ENCODE measurements at regions not wholly inside any gene's neighbourhood (a gene's known extent, or its start where the extent isn't known, plus 50 kb on each side); places are given as distances from the start of the nearest gene placed in this dataset.
"Not testable (repeated sequence)": the region's sequence is repeated elsewhere in the genome, so short reads cannot be mapped to it uniquely, and the experiment has no call there.

DNA sequence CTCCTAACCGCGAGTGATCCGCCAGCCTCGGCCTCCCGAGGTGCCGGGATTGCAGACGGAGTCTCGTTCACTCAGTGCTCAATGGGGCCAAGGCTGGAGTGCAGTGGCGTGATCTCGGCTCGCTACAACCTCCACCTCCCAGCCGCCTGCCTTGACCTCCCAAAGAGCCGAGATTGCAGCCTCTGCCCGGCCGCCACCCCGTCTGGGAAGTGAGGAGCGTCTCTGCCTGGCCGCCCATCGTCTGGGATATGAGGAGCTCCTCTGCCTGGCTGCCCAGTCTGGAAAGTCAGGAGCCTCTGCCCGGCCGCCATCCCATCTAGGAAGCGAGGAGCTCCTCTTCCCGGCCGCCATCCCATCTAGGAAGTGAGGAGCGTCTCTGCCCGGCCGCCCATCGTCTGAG is 58.8 kb upstream of the ANKRD30BL start:
- H3K4me1 ChIP-seq; H3K4me3 Mint-ChIP-seq (ENCODE audit: unreplicated experiment); H3K4me3 ChIP-seq (ENCODE audit: low read depth, low read length); CTCF ChIA-PET; H3K9me3 Mint-ChIP-seq (ENCODE audit: unreplicated experiment); H3K27me3 ChIP-seq (replicated peaks; ENCODE audit: control insufficient read depth, insufficient read depth, low read length); H3K36me3 ChIP-seq (ENCODE audit: control insufficient read depth, insufficient read depth, low read length); DNase-seq; intact Hi-C loops (cut with micrococcal nuclease; ENCODE audit: unreplicated experiment); BruUV-seq (replicated peaks); POLR2A ChIA-PET; H3K4me1 Mint-ChIP-seq (ENCODE audit: low read depth, unreplicated experiment); H3K36me3 Mint-ChIP-seq (ENCODE audit: insufficient read depth, unreplicated experiment); H3K27ac Mint-ChIP-seq (ENCODE audit: unreplicated experiment); H3K27me3 Mint-ChIP-seq (ENCODE audit: insufficient read depth, unreplicated experiment); H3K9me3 ChIP-seq: not testable (repeated sequence)

DNA sequence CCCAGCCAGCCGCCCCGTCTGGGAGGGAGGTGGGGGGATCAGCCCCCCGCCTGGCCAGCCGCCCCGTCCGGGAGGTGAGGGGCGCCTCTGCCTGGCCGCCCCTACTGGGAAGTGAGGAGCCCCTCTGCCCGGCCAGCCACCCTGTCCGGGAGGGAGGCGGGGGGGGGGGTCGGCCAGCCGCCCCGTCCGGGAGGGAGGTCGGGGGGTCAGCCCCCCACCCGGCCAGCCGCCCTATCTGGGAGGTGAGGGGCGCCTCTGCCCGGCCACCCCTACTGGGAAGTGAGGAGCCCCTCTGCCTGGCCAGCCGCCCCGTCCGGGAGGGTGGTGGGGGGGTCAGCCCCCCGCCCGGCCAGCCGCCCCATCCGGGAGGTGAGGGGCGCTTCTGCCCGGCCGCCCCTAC is 60.1 kb upstream of the ANKRD30BL start:
- H3K27me3 Mint-ChIP-seq (ENCODE audit: insufficient read depth, unreplicated experiment); H3K27ac Mint-ChIP-seq (ENCODE audit: unreplicated experiment); H3K4me3 ChIP-seq (ENCODE audit: low read depth, low read length); H3K36me3 Mint-ChIP-seq (ENCODE audit: insufficient read depth, unreplicated experiment); H3K4me3 Mint-ChIP-seq (ENCODE audit: unreplicated experiment); CTCF ChIA-PET; H3K9me3 Mint-ChIP-seq (ENCODE audit: unreplicated experiment); intact Hi-C loops (cut with micrococcal nuclease; ENCODE audit: unreplicated experiment); H3K27me3 ChIP-seq (replicated peaks; ENCODE audit: control insufficient read depth, insufficient read depth, low read length); H3K36me3 ChIP-seq (ENCODE audit: control insufficient read depth, insufficient read depth, low read length); POLR2A ChIA-PET; H3K4me1 Mint-ChIP-seq (ENCODE audit: low read depth, unreplicated experiment); H3K4me1 ChIP-seq; DNase-seq; H3K9me3 ChIP-seq; BruUV-seq (replicated peaks): not testable (repeated sequence)

DNA sequence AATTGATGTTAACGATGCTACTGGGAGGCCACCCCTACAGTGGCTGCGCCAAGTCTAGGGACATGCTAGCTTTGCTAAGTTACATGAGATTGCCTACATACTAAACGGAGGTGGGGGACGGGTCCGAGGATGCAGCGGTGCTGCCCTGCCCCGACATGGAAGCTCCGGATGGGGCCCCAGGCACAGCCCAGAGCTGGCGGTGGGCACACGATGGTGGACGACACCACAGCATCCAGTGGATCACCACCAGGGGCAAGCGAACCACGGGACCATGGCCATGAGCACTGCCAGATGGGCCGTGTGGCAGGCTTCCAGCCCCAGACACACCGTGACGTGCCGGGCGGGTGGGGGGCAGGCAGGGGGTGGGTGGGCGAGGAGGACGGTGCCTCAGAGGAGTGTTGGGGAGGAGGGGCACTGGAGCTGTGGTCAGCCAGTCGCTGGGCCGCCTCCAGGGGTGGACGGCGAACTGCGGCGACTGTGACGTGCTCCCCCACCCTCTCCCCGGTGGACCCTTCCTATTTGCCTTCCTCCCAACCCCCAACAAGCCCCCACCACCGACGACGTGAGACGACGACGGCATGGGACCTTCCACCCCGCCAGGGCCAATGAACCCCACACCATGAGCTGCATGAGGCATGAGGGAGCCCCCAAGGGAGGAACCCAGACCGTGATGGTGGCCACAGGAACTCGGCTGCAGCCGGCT is 90.6 kb upstream of the ANKRD30BL start:
- H3K4me3 ChIP-seq (ENCODE audit: low read depth, low read length): no peak overlapping the region
- Mint-ChIP-seq H3K36me3 (ENCODE audit: insufficient read depth, unreplicated experiment) (peaks cover 5% of the 10 kb centered on the region), H3K4me1 (ENCODE audit: low read depth, unreplicated experiment) (no peaks in the 10 kb centered on the region), H3K4me3 (ENCODE audit: unreplicated experiment) (no peak overlapping the region), H3K27me3 (ENCODE audit: insufficient read depth, unreplicated experiment) (no peaks in the 10 kb centered on the region), H3K27ac (ENCODE audit: unreplicated experiment) (no peak overlapping the region), H3K9me3 (ENCODE audit: unreplicated experiment) (no peaks in the 10 kb centered on the region)
- no peaks in the 10 kb centered on the region for H3K4me1 ChIP-seq
- TF ChIP-seq, protein P1, sequence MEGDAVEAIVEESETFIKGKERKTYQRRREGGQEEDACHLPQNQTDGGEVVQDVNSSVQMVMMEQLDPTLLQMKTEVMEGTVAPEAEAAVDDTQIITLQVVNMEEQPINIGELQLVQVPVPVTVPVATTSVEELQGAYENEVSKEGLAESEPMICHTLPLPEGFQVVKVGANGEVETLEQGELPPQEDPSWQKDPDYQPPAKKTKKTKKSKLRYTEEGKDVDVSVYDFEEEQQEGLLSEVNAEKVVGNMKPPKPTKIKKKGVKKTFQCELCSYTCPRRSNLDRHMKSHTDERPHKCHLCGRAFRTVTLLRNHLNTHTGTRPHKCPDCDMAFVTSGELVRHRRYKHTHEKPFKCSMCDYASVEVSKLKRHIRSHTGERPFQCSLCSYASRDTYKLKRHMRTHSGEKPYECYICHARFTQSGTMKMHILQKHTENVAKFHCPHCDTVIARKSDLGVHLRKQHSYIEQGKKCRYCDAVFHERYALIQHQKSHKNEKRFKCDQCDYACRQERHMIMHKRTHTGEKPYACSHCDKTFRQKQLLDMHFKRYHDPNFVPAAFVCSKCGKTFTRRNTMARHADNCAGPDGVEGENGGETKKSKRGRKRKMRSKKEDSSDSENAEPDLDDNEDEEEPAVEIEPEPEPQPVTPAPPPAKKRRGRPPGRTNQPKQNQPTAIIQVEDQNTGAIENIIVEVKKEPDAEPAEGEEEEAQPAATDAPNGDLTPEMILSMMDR (IDR thresholded peaks at IDR 0.05; ENCODE audit: insufficient read depth in 1 of 2, low read depth in 1 of 2, low read length in 1 of 2, severe bottlenecking in 1 of 2, unreplicated experiment in 1 of 2): no peak
- no TSS peak for BruUV-seq (replicated peaks)
- POLR2A ChIA-PET: no interaction called here
- intact Hi-C loops (cut with micrococcal nuclease; ENCODE audit: unreplicated experiment): no loop called here
- no peak for DNase-seq
- CTCF ChIA-PET: no interaction called here
- no peaks in the 10 kb centered on the region for H3K36me3 ChIP-seq (ENCODE audit: control insufficient read depth, insufficient read depth, low read length)
- no peaks in the 10 kb centered on the region for H3K27me3 ChIP-seq (replicated peaks; ENCODE audit: control insufficient read depth, insufficient read depth, low read length)
- H3K9me3 ChIP-seq: no peaks in the 10 kb centered on the region

DNA sequence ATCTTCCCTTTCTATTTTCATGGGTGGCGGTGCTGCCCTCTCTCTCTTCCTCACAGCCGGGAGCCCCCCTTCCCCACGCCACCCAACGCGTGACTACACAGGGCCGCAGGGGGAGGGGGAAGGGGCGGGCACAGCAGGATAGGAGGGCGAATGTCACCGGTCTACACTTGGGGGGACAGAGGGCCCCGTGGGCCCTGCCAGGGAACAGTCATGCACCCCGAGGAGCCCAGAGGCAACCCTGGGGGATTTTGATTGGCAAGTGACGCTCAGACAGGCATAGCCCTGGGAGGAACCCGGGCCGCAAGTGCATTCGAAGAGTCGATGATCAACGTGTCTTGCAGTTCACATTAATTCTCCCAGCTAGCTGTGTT is 91.1 kb upstream of the ANKRD30BL start:
- intact Hi-C loops (cut with micrococcal nuclease; ENCODE audit: unreplicated experiment): no loop called here
- BruUV-seq (replicated peaks): no TSS peak
- Mint-ChIP-seq H3K4me1 (ENCODE audit: low read depth, unreplicated experiment) (no peaks in the 10 kb centered on the region), H3K36me3 (ENCODE audit: insufficient read depth, unreplicated experiment) (peaks cover 5% of the 10 kb centered on the region), H3K27me3 (ENCODE audit: insufficient read depth, unreplicated experiment) (no peaks in the 10 kb centered on the region), H3K9me3 (ENCODE audit: unreplicated experiment) (no peaks in the 10 kb centered on the region), H3K4me3 (ENCODE audit: unreplicated experiment) (no peak overlapping the region), H3K27ac (ENCODE audit: unreplicated experiment) (no peak overlapping the region)
- Histone ChIP-seq H3K4me3 (ENCODE audit: low read depth, low read length) (no peak overlapping the region), H3K27me3 (replicated peaks; ENCODE audit: control insufficient read depth, insufficient read depth, low read length) (no peaks in the 10 kb centered on the region), H3K9me3 (no peaks in the 10 kb centered on the region), H3K4me1 (no peaks in the 10 kb centered on the region), H3K36me3 (ENCODE audit: control insufficient read depth, insufficient read depth, low read length) (no peaks in the 10 kb centered on the region)
- CTCF ChIA-PET: no interaction called here
- DNase-seq: no peak
- TF ChIP-seq, protein P1 (IDR thresholded peaks at IDR 0.05; ENCODE audit: insufficient read depth in 1 of 2, low read depth in 1 of 2, low read length in 1 of 2, severe bottlenecking in 1 of 2, unreplicated experiment in 1 of 2): no peak
- POLR2A ChIA-PET: no interaction called here
